Astrocyte (in vitro differentiated cells and primary cell): ENCODE measurements at regions not wholly inside any gene's neighbourhood (a gene's known extent, or its start where the extent isn't known, plus 50 kb on each side); places are given as distances from the start of the nearest gene placed in this dataset.
"Not testable (repeated sequence)": the region's sequence is repeated elsewhere in the genome, so short reads cannot be mapped to it uniquely, and the experiment has no call there.

Experiments
- EZH2 ChIP-seq: IDR thresholded peaks from 2 replicates; pipeline ENCODE4 v1.6.1; 2012; ENCODE audit warnings: mild to moderate bottlenecking, low read length, inconsistent platforms; ENCODE audit not compliant: insufficient read depth
- TF ChIP-seq, protein P1 (sequence below): IDR thresholded peaks from 2 replicates; pipeline ENCODE4 v1.5.1; 2011; ENCODE audit warnings: low read depth, mild to moderate bottlenecking, inconsistent platforms, low read length, moderate library complexity; ENCODE audit not compliant: insufficient read depth

DNA sequence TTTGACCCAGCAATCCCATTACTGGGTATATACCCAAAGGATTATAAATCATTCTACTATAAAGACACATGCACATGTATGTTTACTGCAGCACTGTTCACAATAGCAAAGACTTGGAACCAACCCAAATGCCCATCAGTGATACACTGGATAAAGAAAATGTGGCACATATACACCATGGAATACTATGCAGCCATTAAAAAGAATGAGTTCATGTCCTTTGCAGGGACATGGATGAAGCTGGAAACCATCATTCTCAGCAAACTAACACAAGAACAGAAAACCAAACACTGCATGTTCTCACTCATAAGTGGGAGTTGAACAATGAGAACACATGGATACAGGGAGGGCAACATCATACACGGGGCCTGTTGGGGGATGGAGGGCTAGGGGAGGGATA, 104.3 kb downstream of the ANKRD18B start:
- not testable (repeated sequence) for TF ChIP-seq EZH2
- TF ChIP-seq, protein P1, sequence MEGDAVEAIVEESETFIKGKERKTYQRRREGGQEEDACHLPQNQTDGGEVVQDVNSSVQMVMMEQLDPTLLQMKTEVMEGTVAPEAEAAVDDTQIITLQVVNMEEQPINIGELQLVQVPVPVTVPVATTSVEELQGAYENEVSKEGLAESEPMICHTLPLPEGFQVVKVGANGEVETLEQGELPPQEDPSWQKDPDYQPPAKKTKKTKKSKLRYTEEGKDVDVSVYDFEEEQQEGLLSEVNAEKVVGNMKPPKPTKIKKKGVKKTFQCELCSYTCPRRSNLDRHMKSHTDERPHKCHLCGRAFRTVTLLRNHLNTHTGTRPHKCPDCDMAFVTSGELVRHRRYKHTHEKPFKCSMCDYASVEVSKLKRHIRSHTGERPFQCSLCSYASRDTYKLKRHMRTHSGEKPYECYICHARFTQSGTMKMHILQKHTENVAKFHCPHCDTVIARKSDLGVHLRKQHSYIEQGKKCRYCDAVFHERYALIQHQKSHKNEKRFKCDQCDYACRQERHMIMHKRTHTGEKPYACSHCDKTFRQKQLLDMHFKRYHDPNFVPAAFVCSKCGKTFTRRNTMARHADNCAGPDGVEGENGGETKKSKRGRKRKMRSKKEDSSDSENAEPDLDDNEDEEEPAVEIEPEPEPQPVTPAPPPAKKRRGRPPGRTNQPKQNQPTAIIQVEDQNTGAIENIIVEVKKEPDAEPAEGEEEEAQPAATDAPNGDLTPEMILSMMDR, result not testable (repeated sequence)
